ENCODE measurements at regions not wholly inside any gene's neighbourhood (a gene's known extent, or its start where the extent isn't known, plus 50 kb on each side); places are given as distances from the start of the nearest gene placed in this dataset.

- Histone ChIP-seq H3K4me2 (ENCODE audit: low read length) (no peak overlapping the region), H3K36me3 (ENCODE audit: insufficient read depth, low read length) (no peaks in the 10 kb centered on the region), H3K9me2 (ENCODE audit: insufficient read depth, low read length) (no peaks in the 10 kb centered on the region), H3K27ac (ENCODE audit: low read length) (peak overlapping the region; percentile 85), H3F3A (ENCODE audit: insufficient read depth, low read length, poor library complexity, severe bottlenecking) (no peaks in the 10 kb centered on the region), H4K20me1 (ENCODE audit: insufficient read depth) (no peaks in the 10 kb centered on the region), H2AFZ (ENCODE audit: low read depth, low read length) (no peak overlapping the region), H3K9me3 (ENCODE audit: low read length) (no peaks in the 10 kb centered on the region), H3K27me3 (ENCODE audit: insufficient read depth, low read depth, low read length) (no peaks in the 10 kb centered on the region), H3K79me2 (replicated peaks; ENCODE audit: insufficient read depth, low read length) (no peaks in the 10 kb centered on the region), H3K9ac (ENCODE audit: low read length) (peak overlapping the region; percentile 21), H3K4me3 (ENCODE audit: low read length) (peak overlapping the region; percentile 26)
- TF ChIP-seq RAD21 (conservative IDR thresholded peaks at IDR 0.05) (no peak), TAF1 (IDR thresholded peaks at IDR 0.05; ENCODE audit: low read depth) (no peak), EZH2 (IDR thresholded peaks at IDR 0.05; ENCODE audit: borderline replicate concordance, insufficient read depth, low read length, poor library complexity, severe bottlenecking) (no peak), CTCF (IDR thresholded peaks at IDR 0.05; ENCODE audit: poor library complexity, severe bottlenecking) (no peak), MXI1 (conservative IDR thresholded peaks at IDR 0.05; ENCODE audit: poor library complexity, severe bottlenecking) (no peak)
These were observed 81.2 kb upstream of the CCN6 start for GRCh38 chr6:111972745-111973117.

GRCh38 chr6:111973118-111973761, 80.7 kb upstream of the CCN6 start:
- H3F3A ChIP-seq (ENCODE audit: insufficient read depth, low read length, poor library complexity, severe bottlenecking), result no peaks in the 10 kb centered on the region
- TF ChIP-seq CTCF (IDR thresholded peaks at IDR 0.05; ENCODE audit: poor library complexity, severe bottlenecking) (no peak), POLR2AphosphoS5 (IDR thresholded peaks at IDR 0.05) (peak; percentile 55), RAD21 (conservative IDR thresholded peaks at IDR 0.05) (no peak), EZH2 (IDR thresholded peaks at IDR 0.05; ENCODE audit: borderline replicate concordance, insufficient read depth, low read length, poor library complexity, severe bottlenecking) (no peak), REST (IDR thresholded peaks at IDR 0.05; ENCODE audit: borderline replicate concordance) (no peak), EP300 (conservative IDR thresholded peaks at IDR 0.05; ENCODE audit: poor library complexity, severe bottlenecking) (no peak)
- peak overlapping the region; percentile 21 for H3K9ac ChIP-seq (ENCODE audit: low read length)
- peak overlapping the region; percentile 43 for H3K4me2 ChIP-seq (ENCODE audit: low read length)
- H3K9me3 ChIP-seq (ENCODE audit: low read length), result no peaks in the 10 kb centered on the region
- H3K9me2 ChIP-seq (ENCODE audit: insufficient read depth, low read length), result no peaks in the 10 kb centered on the region
- H3K27me3 ChIP-seq (ENCODE audit: insufficient read depth, low read depth, low read length), result no peaks in the 10 kb centered on the region
- peak overlapping the region; percentile 85 for H3K27ac ChIP-seq (ENCODE audit: low read length)
- H2AFZ ChIP-seq (ENCODE audit: low read depth, low read length), result no peak overlapping the region
- no peaks in the 10 kb centered on the region for H3K36me3 ChIP-seq (ENCODE audit: insufficient read depth, low read length)
- no peaks in the 10 kb centered on the region for H4K20me1 ChIP-seq (ENCODE audit: insufficient read depth)
- no peaks in the 10 kb centered on the region for H3K79me2 ChIP-seq (replicated peaks; ENCODE audit: insufficient read depth, low read length)
- H3K4me3 ChIP-seq (ENCODE audit: low read length), result peak overlapping the region; percentile 26
